Stimulated activated naive CD8-positive, alpha-beta T cell treated with anti-CD3 and anti-CD28 coated beads, Interleukin-15, Interleukin-2, amounts not matched to agents 100 ng/mL and 50 ng/mL, for 24 hours (primary cell): ENCODE measurements at regions not wholly inside any gene's neighbourhood (a gene's known extent, or its start where the extent isn't known, plus 50 kb on each side); places are given as distances from the start of the nearest gene placed in this dataset.
A peak's percentile ranks its signal among the peaks of the same experiment; 100 is the strongest.
"Not testable (repeated sequence)": the region's sequence is repeated elsewhere in the genome, so short reads cannot be mapped to it uniquely, and the experiment has no call there.

ENCODE experiments used
- H3K27ac Mint-ChIP-seq: one replicate; pipeline ENCODE4 v1.8.0; 2021; ENCODE audit warnings: mild to moderate bottlenecking, mixed read lengths
- H3K27me3 Mint-ChIP-seq: one replicate; pipeline ENCODE4 v1.8.0; 2021; ENCODE audit warnings: mixed read lengths
- H3K36me3 Mint-ChIP-seq: one replicate; pipeline ENCODE4 v1.8.0; 2021; ENCODE audit warnings: low read depth, mixed read lengths
- H3K4me1 Mint-ChIP-seq: one replicate; pipeline ENCODE4 v1.8.0; 2021; ENCODE audit warnings: low read depth, mixed read lengths
- H3K4me3 Mint-ChIP-seq: one replicate; pipeline ENCODE4 v1.8.0; 2021; ENCODE audit warnings: mild to moderate bottlenecking, mixed read lengths
- H3K9me3 Mint-ChIP-seq: one replicate; pipeline ENCODE4 v1.8.0; 2021; ENCODE audit warnings: mixed read lengths

- no peaks in the 10 kb centered on the region for H3K4me1 Mint-ChIP-seq
- no peaks in the 10 kb centered on the region for H3K9me3 Mint-ChIP-seq
- no peak overlapping the region for H3K27ac Mint-ChIP-seq
- H3K36me3 Mint-ChIP-seq, result no peaks in the 10 kb centered on the region
- H3K4me3 Mint-ChIP-seq, result no peak overlapping the region
- no peaks in the 10 kb centered on the region for H3K27me3 Mint-ChIP-seq
Measured at GRCh38 chr7:13687500-13687899, 302.0 kb downstream of the ETV1 start.

GRCh38 chr7:13692548-13692947, 296.9 kb downstream of the ETV1 start:
- no peaks in the 10 kb centered on the region for H3K36me3 Mint-ChIP-seq
- H3K9me3 Mint-ChIP-seq, result no peaks in the 10 kb centered on the region
- no peak overlapping the region for H3K4me3 Mint-ChIP-seq
- H3K27me3 Mint-ChIP-seq, result no peaks in the 10 kb centered on the region
- no peak overlapping the region for H3K27ac Mint-ChIP-seq
- H3K4me1 Mint-ChIP-seq, result no peaks in the 10 kb centered on the region

GRCh38 chr7:13702251-13702650, 287.2 kb downstream of the ETV1 start:
- peaks cover 4% of the 10 kb centered on the region for H3K9me3 Mint-ChIP-seq
- no peak overlapping the region for H3K27ac Mint-ChIP-seq
- no peaks in the 10 kb centered on the region for H3K4me1 Mint-ChIP-seq
- H3K36me3 Mint-ChIP-seq, result no peaks in the 10 kb centered on the region
- H3K27me3 Mint-ChIP-seq, result no peaks in the 10 kb centered on the region
- H3K4me3 Mint-ChIP-seq, result no peak overlapping the region

- Mint-ChIP-seq H3K27me3 (no peaks in the 10 kb centered on the region), H3K27ac (no peak overlapping the region), H3K36me3 (no peaks in the 10 kb centered on the region), H3K4me3 (no peak overlapping the region), H3K4me1 (no peaks in the 10 kb centered on the region), H3K9me3 (no peaks in the 10 kb centered on the region)
Measured at GRCh38 chr7:13708670-13709069, 280.8 kb downstream of the ETV1 start.

- no peaks in the 10 kb centered on the region for H3K27me3 Mint-ChIP-seq
- H3K36me3 Mint-ChIP-seq, result no peaks in the 10 kb centered on the region
- peaks cover 5% of the 10 kb centered on the region for H3K9me3 Mint-ChIP-seq
- H3K4me3 Mint-ChIP-seq, result no peak overlapping the region
- peak overlapping the region; percentile 56 for H3K27ac Mint-ChIP-seq
- no peaks in the 10 kb centered on the region for H3K4me1 Mint-ChIP-seq
Measured at GRCh38 chr7:13713092-13713491, 276.4 kb downstream of the ETV1 start.

- H3K4me3 Mint-ChIP-seq, result no peak overlapping the region
- H3K36me3 Mint-ChIP-seq, result no peaks in the 10 kb centered on the region
- H3K27ac Mint-ChIP-seq, result no peak overlapping the region
- no peaks in the 10 kb centered on the region for H3K27me3 Mint-ChIP-seq
- H3K9me3 Mint-ChIP-seq, result peaks cover 5% of the 10 kb centered on the region
- H3K4me1 Mint-ChIP-seq, result no peaks in the 10 kb centered on the region
Measured at GRCh38 chr7:13715534-13715933, 273.9 kb downstream of the ETV1 start.

- no peak overlapping the region for H3K4me3 Mint-ChIP-seq
- H3K4me1 Mint-ChIP-seq, result no peaks in the 10 kb centered on the region
- no peaks in the 10 kb centered on the region for H3K27me3 Mint-ChIP-seq
- H3K9me3 Mint-ChIP-seq, result peaks cover 5% of the 10 kb centered on the region
- H3K27ac Mint-ChIP-seq, result no peak overlapping the region
- no peaks in the 10 kb centered on the region for H3K36me3 Mint-ChIP-seq
Measured at GRCh38 chr7:13717031-13717430, 272.4 kb downstream of the ETV1 start.

- Mint-ChIP-seq H3K4me3 (no peak overlapping the region), H3K4me1 (no peaks in the 10 kb centered on the region), H3K36me3 (no peaks in the 10 kb centered on the region), H3K9me3 (peaks cover 8% of the 10 kb centered on the region), H3K27me3 (no peaks in the 10 kb centered on the region), H3K27ac (no peak overlapping the region)
Measured at GRCh38 chr7:13724191-13724976, 265.1 kb downstream of the ETV1 start.

- no peaks in the 10 kb centered on the region for H3K36me3 Mint-ChIP-seq
- no peak overlapping the region for H3K4me3 Mint-ChIP-seq
- peaks cover 8% of the 10 kb centered on the region for H3K9me3 Mint-ChIP-seq
- H3K27ac Mint-ChIP-seq, result no peak overlapping the region
- H3K4me1 Mint-ChIP-seq, result no peaks in the 10 kb centered on the region
- H3K27me3 Mint-ChIP-seq, result no peaks in the 10 kb centered on the region
Measured at GRCh38 chr7:13724977-13725566, 264.4 kb downstream of the ETV1 start.

- Mint-ChIP-seq H3K27me3 (no peaks in the 10 kb centered on the region), H3K36me3 (no peaks in the 10 kb centered on the region), H3K9me3 (peaks cover 8% of the 10 kb centered on the region), H3K4me3 (no peak overlapping the region), H3K27ac (no peak overlapping the region), H3K4me1 (no peaks in the 10 kb centered on the region)
Measured at GRCh38 chr7:13725591-13725990, 263.9 kb downstream of the ETV1 start.

- H3K9me3 Mint-ChIP-seq, result peaks cover 8% of the 10 kb centered on the region
- no peaks in the 10 kb centered on the region for H3K4me1 Mint-ChIP-seq
- H3K27ac Mint-ChIP-seq, result no peak overlapping the region
- H3K36me3 Mint-ChIP-seq, result no peaks in the 10 kb centered on the region
- no peak overlapping the region for H3K4me3 Mint-ChIP-seq
- no peaks in the 10 kb centered on the region for H3K27me3 Mint-ChIP-seq
Measured at GRCh38 chr7:13727279-13727678, 262.2 kb downstream of the ETV1 start.

- Mint-ChIP-seq H3K4me3 (no peak overlapping the region), H3K27me3 (no peaks in the 10 kb centered on the region), H3K27ac (no peak overlapping the region), H3K36me3 (no peaks in the 10 kb centered on the region), H3K9me3 (peaks cover 8% of the 10 kb centered on the region), H3K4me1 (no peaks in the 10 kb centered on the region)
Measured at GRCh38 chr7:13727751-13728150, 261.7 kb downstream of the ETV1 start.

- not testable (repeated sequence) for H3K4me3 Mint-ChIP-seq, H3K4me1 Mint-ChIP-seq, H3K27me3 Mint-ChIP-seq, H3K36me3 Mint-ChIP-seq, H3K27ac Mint-ChIP-seq, H3K9me3 Mint-ChIP-seq
Measured at GRCh38 chr7:13728430-13728829, 261.0 kb downstream of the ETV1 start.

- Mint-ChIP-seq H3K9me3 (peaks cover 8% of the 10 kb centered on the region), H3K4me1 (no peaks in the 10 kb centered on the region), H3K36me3 (no peaks in the 10 kb centered on the region), H3K27me3 (no peaks in the 10 kb centered on the region), H3K4me3 (no peak overlapping the region), H3K27ac (no peak overlapping the region)
Measured at GRCh38 chr7:13731643-13732042, 257.8 kb downstream of the ETV1 start.

- Mint-ChIP-seq H3K27ac (no peak overlapping the region), H3K36me3 (no peaks in the 10 kb centered on the region), H3K4me1 (no peaks in the 10 kb centered on the region), H3K27me3 (no peaks in the 10 kb centered on the region), H3K4me3 (no peak overlapping the region), H3K9me3 (no peaks in the 10 kb centered on the region)
Measured at GRCh38 chr7:13737563-13737962, 251.9 kb downstream of the ETV1 start.

- no peaks in the 10 kb centered on the region for H3K4me1 Mint-ChIP-seq
- H3K27ac Mint-ChIP-seq, result no peak overlapping the region
Measured at GRCh38 chr7:13742126-13742525, 247.3 kb downstream of the ETV1 start.

More at GRCh38 chr7:13742126-13742525, 247.3 kb downstream of the ETV1 start:
- Mint-ChIP-seq H3K9me3 (no peaks in the 10 kb centered on the region), H3K4me3 (no peak overlapping the region), H3K27me3 (peaks cover 3% of the 10 kb centered on the region), H3K36me3 (no peaks in the 10 kb centered on the region)
